HepG2 (cell line): ENCODE measurements at regions not wholly inside any gene's neighbourhood (a gene's known extent, or its start where the extent isn't known, plus 50 kb on each side); places are given as distances from the start of the nearest gene placed in this dataset.

Source experiments
- HHEX ChIP-seq: IDR thresholded peaks from 2 replicates; pipeline ENCODE4 v1.6.1; 2016; ENCODE audit warnings: control low read depth
- NFE2 ChIP-seq: sonication (generic); formaldehyde crosslinking; IDR thresholded peaks from 2 replicates; pipeline ENCODE4 v1.4.0; 2020; ENCODE audit warnings: missing genetic modification reagents
- SMAD1 ChIP-seq: sonication (generic); formaldehyde crosslinking; IDR thresholded peaks from 2 replicates; pipeline ENCODE4 v1.4.0; 2020; ENCODE audit warnings: missing genetic modification reagents, low read depth, mild to moderate bottlenecking, borderline replicate concordance
- YY1 ChIP-seq: IDR thresholded peaks from 2 replicates; pipeline ENCODE4 v1.6.1; 2011; ENCODE audit warnings: low read length, low read depth, moderate library complexity, mild to moderate bottlenecking; ENCODE audit not compliant: insufficient read depth, insufficient replicate concordance
- TF ChIP-seq, protein P1 (sequence below): sonication (generic); formaldehyde crosslinking; IDR thresholded peaks from 2 replicates; pipeline ENCODE4 v1.5.0; 2020; ENCODE audit warnings: mild to moderate bottlenecking, missing genetic modification reagents, moderate library complexity

DNA sequence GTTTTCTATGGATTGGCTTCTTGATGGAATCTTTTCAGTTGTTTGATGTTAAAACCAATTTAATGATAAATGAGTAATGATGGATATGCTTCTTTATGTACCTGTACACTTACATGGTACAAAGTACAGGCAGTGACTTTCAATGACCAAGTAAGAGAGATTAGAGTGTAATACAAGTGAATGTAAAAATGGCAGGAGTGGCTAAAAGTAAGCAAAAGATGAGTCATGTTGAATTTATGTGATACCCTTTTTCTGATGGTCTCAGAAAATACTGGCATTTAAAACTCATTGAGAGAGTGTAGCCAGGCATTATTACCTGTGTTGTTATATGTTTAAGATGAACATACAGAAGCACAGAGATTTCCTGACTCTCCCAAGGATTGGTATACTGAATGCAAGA is 97.1 kb downstream of the GPR85 start:
- TF ChIP-seq HHEX (CRISPR knock-in tag) (no peak), NFE2 (no peak), YY1 (no peak), SMAD1 (CRISPR knock-in tag) (no peak)
- TF ChIP-seq, protein P1, sequence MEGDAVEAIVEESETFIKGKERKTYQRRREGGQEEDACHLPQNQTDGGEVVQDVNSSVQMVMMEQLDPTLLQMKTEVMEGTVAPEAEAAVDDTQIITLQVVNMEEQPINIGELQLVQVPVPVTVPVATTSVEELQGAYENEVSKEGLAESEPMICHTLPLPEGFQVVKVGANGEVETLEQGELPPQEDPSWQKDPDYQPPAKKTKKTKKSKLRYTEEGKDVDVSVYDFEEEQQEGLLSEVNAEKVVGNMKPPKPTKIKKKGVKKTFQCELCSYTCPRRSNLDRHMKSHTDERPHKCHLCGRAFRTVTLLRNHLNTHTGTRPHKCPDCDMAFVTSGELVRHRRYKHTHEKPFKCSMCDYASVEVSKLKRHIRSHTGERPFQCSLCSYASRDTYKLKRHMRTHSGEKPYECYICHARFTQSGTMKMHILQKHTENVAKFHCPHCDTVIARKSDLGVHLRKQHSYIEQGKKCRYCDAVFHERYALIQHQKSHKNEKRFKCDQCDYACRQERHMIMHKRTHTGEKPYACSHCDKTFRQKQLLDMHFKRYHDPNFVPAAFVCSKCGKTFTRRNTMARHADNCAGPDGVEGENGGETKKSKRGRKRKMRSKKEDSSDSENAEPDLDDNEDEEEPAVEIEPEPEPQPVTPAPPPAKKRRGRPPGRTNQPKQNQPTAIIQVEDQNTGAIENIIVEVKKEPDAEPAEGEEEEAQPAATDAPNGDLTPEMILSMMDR (CRISPR knock-in tag), result no peak
